Type B pancreatic cell (in vitro differentiated cells): ENCODE measurements at regions not wholly inside any gene's neighbourhood (a gene's known extent, or its start where the extent isn't known, plus 50 kb on each side); places are given as distances from the start of the nearest gene placed in this dataset.

Experiments used
- DNase-seq: peaks from one replicate; pipeline ENCODE4 v3.0.0; 2021; ENCODE audit warnings: mixed read lengths; ENCODE audit not compliant: unreplicated experiment; ENCODE audit errors: extremely low spot score
- H3K27ac Mint-ChIP-seq: 2 replicates; pipeline ENCODE4 v1.8.0; 2021; ENCODE audit warnings: mild to moderate bottlenecking, mixed read lengths
- H3K27me3 Mint-ChIP-seq: 2 replicates; pipeline ENCODE4 v1.8.0; 2021; ENCODE audit warnings: mixed read lengths
- H3K36me3 Mint-ChIP-seq: 2 replicates; pipeline ENCODE4 v1.8.0; 2021; ENCODE audit warnings: mixed read lengths
- H3K4me1 Mint-ChIP-seq: one replicate; pipeline ENCODE4 v1.8.0; 2021; ENCODE audit warnings: mixed read lengths; ENCODE audit not compliant: unreplicated experiment
- H3K4me3 Mint-ChIP-seq: 2 replicates; pipeline ENCODE4 v1.8.0; 2021; ENCODE audit warnings: mild to moderate bottlenecking, mixed read lengths
- H3K9me3 Mint-ChIP-seq: 2 replicates; pipeline ENCODE4 v1.8.0; 2021; ENCODE audit warnings: mixed read lengths
- CTCF ChIP-seq: fragments of 200-600 bp; sonication (generic); conservative IDR thresholded peaks from 2 replicates; pipeline ENCODE4 v1.5.0; 2021; ENCODE audit warnings: antibody characterized with exemption, mild to moderate bottlenecking

- DNase-seq = no peak
- TF ChIP-seq CTCF = no peak
- Mint-ChIP-seq H3K27ac (no peak overlapping the region), H3K36me3 (no peaks in the 10 kb centered on the region), H3K9me3 (no peaks in the 10 kb centered on the region), H3K4me1 (peaks cover 40% of the 10 kb centered on the region), H3K27me3 (peaks cover 8% of the 10 kb centered on the region), H3K4me3 (no peak overlapping the region)
Observed at GRCh38 chr2:236730393-236730792, 160.8 kb downstream of the ACKR3 start.

- Mint-ChIP-seq H3K27me3 (peaks cover 8% of the 10 kb centered on the region), H3K4me3 (no peak overlapping the region), H3K4me1 (peaks cover 44% of the 10 kb centered on the region), H3K9me3 (no peaks in the 10 kb centered on the region), H3K27ac (no peak overlapping the region), H3K36me3 (no peaks in the 10 kb centered on the region)
- no peak for TF ChIP-seq CTCF
- DNase-seq = no peak
Observed at GRCh38 chr2:236731767-236732580, 162.3 kb downstream of the ACKR3 start.

- peaks cover 44% of the 10 kb centered on the region for H3K4me1 Mint-ChIP-seq
- H3K9me3 Mint-ChIP-seq = no peaks in the 10 kb centered on the region
- H3K4me3 Mint-ChIP-seq = no peak overlapping the region
- no peak for TF ChIP-seq CTCF
- no peak overlapping the region for H3K27ac Mint-ChIP-seq
- peaks cover 8% of the 10 kb centered on the region for H3K27me3 Mint-ChIP-seq
- H3K36me3 Mint-ChIP-seq = no peaks in the 10 kb centered on the region
- no peak for DNase-seq
Observed at GRCh38 chr2:236733156-236733555, 163.5 kb downstream of the ACKR3 start.

- Mint-ChIP-seq H3K27me3 (peaks cover 8% of the 10 kb centered on the region), H3K36me3 (no peaks in the 10 kb centered on the region), H3K9me3 (no peaks in the 10 kb centered on the region), H3K4me1 (peaks cover 30% of the 10 kb centered on the region), H3K4me3 (no peak overlapping the region), H3K27ac (peak overlapping the region; percentile 23)
- no peak for TF ChIP-seq CTCF
- no peak for DNase-seq
Observed at GRCh38 chr2:236735825-236736238, 166.2 kb downstream of the ACKR3 start.

GRCh38 chr2:236738030-236738429 lies 168.4 kb downstream of the ACKR3 start:
- Mint-ChIP-seq H3K4me1 (peaks cover 24% of the 10 kb centered on the region), H3K27me3 (peaks cover 5% of the 10 kb centered on the region), H3K9me3 (no peaks in the 10 kb centered on the region), H3K27ac (no peak overlapping the region), H3K36me3 (no peaks in the 10 kb centered on the region), H3K4me3 (no peak overlapping the region)
- TF ChIP-seq CTCF = no peak
- DNase-seq = no peak
